GM18499 (cell line): ENCODE measurements at regions not wholly inside any gene's neighbourhood (a gene's known extent, or its start where the extent isn't known, plus 50 kb on each side); places are given as distances from the start of the nearest gene placed in this dataset.
"Not testable (repeated sequence)": the region's sequence is repeated elsewhere in the genome, so short reads cannot be mapped to it uniquely, and the experiment has no call there.

Experiments
- ATAC-seq: cut with Tn5 transposase; IDR thresholded peaks from one replicate; pipeline ENCODE4 v1.9.1; 2021; ENCODE audit warnings: moderate number of reproducible peaks; ENCODE audit not compliant: insufficient read depth, unreplicated experiment

- ATAC-seq, result no peak
Measured at GRCh38 chr17:71792966-71793365, 327.9 kb upstream of the SOX9 start.

- ATAC-seq, result no peak
Measured at GRCh38 chr17:71793518-71793917, 327.3 kb upstream of the SOX9 start.

GRCh38 chr17:71798701-71799100 is 322.1 kb upstream of the SOX9 start:
- ATAC-seq, result no peak

GRCh38 chr17:71799657-71800056 is 321.2 kb upstream of the SOX9 start:
- no peak for ATAC-seq

GRCh38 chr17:71801301-71801700 is 319.5 kb upstream of the SOX9 start:
- ATAC-seq, result no peak

GRCh38 chr17:71802663-71803062 is 318.2 kb upstream of the SOX9 start:
- ATAC-seq, result no peak

GRCh38 chr17:71803656-71804284 is 317.1 kb upstream of the SOX9 start:
- no peak for ATAC-seq

GRCh38 chr17:71809537-71809936 is 311.3 kb upstream of the SOX9 start:
- no peak for ATAC-seq

GRCh38 chr17:71813861-71814260 is 307.0 kb upstream of the SOX9 start:
- not testable (repeated sequence) for ATAC-seq

- ATAC-seq, result no peak
Measured at GRCh38 chr17:71821511-71821910, 299.3 kb upstream of the SOX9 start.

- ATAC-seq, result no peak
Measured at GRCh38 chr17:71824671-71825070, 296.1 kb upstream of the SOX9 start.

- no peak for ATAC-seq
Measured at GRCh38 chr17:71825687-71826086, 295.1 kb upstream of the SOX9 start.

- ATAC-seq, result no peak
Measured at GRCh38 chr17:71828182-71828596, 292.6 kb upstream of the SOX9 start.

- ATAC-seq, result no peak
Measured at GRCh38 chr17:71830866-71831265, 290.0 kb upstream of the SOX9 start.

- ATAC-seq, result no peak
Measured at GRCh38 chr17:71842986-71843385, 277.8 kb upstream of the SOX9 start.

- no peak for ATAC-seq
Measured at GRCh38 chr17:71845337-71845736, 275.5 kb upstream of the SOX9 start.

- ATAC-seq, result no peak
Measured at GRCh38 chr17:71846561-71847110, 274.2 kb upstream of the SOX9 start.

GRCh38 chr17:71849783-71850768 is 270.7 kb upstream of the SOX9 start:
- no peak for ATAC-seq

- no peak for ATAC-seq
Measured at GRCh38 chr17:71850812-71851211, 270.0 kb upstream of the SOX9 start.

- ATAC-seq, result no peak
Measured at GRCh38 chr17:71855010-71855409, 265.8 kb upstream of the SOX9 start.

- no peak for ATAC-seq
Measured at GRCh38 chr17:71864755-71865154, 256.1 kb upstream of the SOX9 start.
